Stomach (tissue), 4 donors: ENCODE measurements at regions not wholly inside any gene's neighbourhood (a gene's known extent, or its start where the extent isn't known, plus 50 kb on each side); places are given as distances from the start of the nearest gene placed in this dataset.

ENCODE experiments used
- CTCF ChIP-seq, 7 experiments: fragments of 450-650 bp in 4 of 7; fragments of 200-600 bp in 3 of 7; sonication (generic) in 3 of 7; IDR thresholded peaks; one replicate each; pipeline ENCODE4 v1.5.1; 2016 to 2019; ENCODE audit warnings: antibody characterized with exemption in 7 of 7, control low read depth in 2 of 7, mild to moderate bottlenecking in 1 of 7
- EP300 ChIP-seq: sonication (generic); formaldehyde crosslinking; IDR thresholded peaks from one replicate; pipeline ENCODE4 v1.6.1; 2017; ENCODE audit warnings: antibody characterized with exemption
- POLR2A ChIP-seq, 4 donors: fragments of 450-650 bp; IDR thresholded peaks; one replicate each; pipeline ENCODE4 v1.6.1; 2016; ENCODE audit warnings: antibody characterized with exemption in 4 of 4, control low read depth in 2 of 4, mild to moderate bottlenecking in 1 of 4, moderate library complexity in 1 of 4

- TF ChIP-seq CTCF (IDR thresholded peaks at IDR 0.05) (no peak), POLR2A (IDR thresholded peaks at IDR 0.05) (no peak), EP300 (no peak)
Observed at GRCh38 chr4:126242679-126243390, 928.1 kb downstream of the FAT4 start.
